Activated CD8-positive, alpha-beta memory T cell treated with anti-CD3 and anti-CD28 coated beads for 24 hours (primary cell): ENCODE measurements at regions not wholly inside any gene's neighbourhood (a gene's known extent, or its start where the extent isn't known, plus 50 kb on each side); places are given as distances from the start of the nearest gene placed in this dataset.

Source experiments
- DNase-seq: peaks from one replicate; pipeline ENCODE4 v3.0.0-alpha.2; 2020

DNA sequence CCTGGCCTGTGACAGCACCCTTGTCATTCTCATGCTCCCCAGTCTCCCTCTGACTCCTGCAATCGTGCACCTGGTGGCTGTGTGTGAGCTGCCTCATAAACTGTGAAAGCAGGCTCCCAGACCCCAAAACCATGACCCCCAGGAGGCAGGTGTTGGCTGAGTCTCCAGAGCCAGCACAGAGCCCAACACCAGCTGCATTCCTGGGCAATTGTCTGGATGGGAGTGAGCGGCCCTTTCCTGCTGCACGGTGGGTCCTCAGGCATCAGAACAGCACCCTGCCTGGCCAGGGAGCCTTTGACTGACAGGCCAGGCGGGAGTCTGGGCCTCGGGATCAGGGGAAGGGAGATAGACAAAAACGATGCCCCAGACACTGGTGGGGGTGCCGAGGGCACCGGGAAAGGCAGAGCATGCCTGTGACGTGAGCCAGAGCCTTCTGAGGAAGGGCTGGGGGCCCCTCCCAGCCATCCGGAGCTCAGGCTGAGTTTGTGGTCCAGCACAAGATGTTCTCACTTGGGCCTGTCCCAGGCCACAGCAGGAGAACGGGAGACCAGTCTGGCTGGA lies 135.1 kb upstream of the GPC1 start:
- no peak for DNase-seq

DNA sequence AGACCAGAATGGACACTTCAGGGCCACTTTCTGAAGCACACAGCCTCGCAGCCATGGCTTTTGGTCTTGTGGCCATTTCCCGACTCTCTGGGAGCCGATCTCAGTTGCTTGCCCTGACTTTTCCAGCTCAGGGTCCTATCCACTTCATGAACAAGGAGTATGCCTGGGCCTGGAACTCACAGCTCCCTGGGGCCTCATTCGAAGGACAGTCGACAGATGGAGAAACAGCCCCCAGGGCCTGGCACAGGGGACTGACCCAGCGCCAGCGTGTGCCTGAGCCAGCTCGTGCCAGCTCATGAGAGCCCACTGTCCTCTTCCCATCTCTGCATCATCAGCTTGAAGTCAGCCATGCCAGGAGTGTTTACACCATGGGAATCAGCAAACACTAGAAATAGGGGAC lies 134.6 kb upstream of the GPC1 start:
- DNase-seq = no peak

DNA sequence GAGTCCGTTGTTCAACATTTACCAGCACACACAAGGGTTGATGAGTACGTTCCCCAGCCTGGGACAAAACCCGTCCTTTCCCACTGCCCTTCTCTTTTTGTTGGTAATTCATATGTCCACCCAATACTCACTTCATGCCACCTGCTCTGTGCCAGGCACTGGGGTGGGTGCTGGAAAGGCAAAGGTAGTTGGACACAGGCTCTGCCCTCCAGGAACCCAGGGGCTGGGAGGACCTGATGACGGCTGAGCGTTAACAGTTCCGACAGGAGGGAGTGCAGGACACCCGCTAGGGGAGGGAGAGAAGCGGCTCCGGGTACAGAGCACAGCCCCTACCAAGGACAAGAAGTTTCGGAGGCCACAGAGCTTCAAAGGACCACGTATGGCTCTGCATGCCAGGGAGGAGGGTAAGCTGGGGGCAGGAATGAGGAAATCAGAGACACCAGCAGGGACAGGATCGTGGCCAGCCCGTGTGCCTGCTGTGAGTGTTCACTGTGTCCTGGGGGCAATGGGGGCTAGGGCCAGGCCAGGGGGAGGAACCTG lies 134.1 kb upstream of the GPC1 start:
- peak; percentile 41 for DNase-seq

DNA sequence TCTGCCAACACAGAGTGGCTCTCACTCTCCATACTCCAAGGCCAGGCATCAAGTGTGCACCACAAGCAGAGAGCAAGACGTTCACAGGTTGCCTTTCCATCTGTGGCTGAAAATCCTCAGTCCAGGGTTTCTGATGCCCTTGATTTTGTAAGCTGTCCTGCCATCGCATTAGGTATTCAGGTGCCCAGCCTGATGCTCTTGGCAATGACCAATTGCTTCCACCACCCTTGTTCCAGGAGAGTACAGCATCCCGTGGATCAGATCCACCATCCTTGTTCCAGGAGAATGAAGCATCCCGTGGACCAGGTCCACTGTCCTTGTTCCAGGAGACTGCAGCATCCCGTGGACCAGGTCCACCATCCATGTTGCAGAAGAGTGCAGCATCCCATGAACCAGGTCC lies 133.4 kb upstream of the GPC1 start:
- DNase-seq = no peak

DNA sequence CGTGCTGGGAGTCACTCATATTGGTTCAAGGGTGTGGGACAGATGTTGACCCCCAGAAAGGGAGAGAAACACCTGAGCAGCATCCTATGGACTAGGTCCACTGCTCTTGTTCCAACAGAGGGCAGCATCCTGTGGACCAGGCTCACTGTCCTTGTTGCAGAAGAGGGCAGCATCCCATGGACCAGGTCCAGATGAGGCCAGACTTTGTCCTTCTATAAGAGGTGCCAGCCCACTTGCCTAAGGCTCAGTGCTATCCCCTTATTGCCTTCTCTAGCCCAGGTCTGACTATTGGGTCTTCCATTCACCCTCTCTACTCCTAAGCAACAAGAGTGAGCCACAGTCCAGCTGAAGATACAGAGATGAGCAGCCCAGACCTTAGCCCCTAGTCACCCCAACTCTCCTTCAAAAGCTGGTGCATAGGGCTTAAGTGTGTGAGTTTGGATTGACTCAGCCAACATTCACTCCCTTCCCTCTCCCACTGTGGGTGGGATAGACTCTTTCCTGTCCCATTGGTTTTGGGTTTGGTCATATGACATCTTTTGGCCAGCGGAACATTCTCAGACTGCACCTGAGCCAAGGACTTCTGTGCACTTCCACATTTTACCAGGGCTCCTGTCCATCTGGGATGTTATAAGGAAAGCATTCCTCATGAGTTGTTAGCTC lies 132.4 kb upstream of the GPC1 start:
- no peak for DNase-seq

DNA sequence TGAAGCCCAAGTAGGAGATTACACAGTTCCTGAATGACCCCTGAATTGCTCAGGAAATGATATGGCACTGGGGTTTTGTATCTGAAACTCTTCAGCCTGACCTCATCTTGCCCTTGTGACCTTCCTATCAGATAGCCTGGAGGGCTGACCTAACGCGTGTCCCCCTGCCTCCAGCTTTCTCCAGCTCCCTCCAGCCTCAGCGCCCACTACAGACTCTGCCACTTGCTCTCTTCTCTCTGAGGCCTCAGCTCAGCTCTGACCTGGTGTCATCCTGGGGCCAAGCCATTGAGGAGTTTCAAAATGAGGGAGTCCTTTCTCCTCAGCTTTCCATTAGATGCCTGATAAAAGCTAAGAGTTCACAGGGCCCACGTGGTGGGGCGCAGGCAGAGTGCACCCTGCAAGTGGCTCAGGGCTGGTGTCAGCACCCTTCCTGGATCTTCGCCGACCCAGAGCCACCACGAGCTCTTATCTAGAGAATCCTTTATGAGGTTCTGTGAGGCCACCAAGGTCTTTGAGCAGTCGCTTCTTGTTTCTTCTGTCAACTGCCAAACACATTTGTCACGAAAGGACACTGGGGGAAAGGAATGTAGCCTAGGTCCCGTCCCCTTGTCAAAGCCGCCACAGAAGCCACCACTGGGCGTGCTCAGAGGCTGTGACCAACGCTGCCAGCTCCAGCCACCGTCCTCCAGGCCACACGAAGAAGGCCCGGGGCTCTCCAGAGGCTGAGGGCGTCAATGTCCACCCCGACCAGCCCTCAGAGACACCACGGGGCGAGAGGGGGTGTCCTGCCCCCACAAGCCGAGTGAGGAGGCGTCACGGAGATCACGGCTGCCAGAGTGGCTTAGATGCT lies 131.3 kb upstream of the GPC1 start:
- DNase-seq = no peak

DNA sequence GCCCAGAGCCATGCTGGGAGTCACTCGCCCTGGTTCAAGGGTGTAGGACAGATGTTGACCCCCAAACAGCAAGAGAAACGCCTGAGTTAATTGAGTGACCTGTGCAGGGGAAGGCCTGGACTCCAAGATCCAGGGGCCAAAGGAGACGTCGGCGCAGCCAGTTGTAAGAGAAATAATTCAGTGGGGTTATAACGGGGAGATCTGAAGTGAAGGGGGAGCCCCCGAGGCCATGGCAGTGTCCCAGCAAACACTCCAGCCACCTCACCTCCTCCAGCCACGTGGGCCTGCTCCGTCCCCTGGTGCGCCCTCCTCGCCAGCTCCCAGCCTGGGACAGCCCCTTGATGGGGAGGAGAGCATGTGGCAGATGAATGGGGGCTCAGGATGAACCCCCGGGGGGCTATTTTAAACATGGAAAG lies 130.7 kb upstream of the GPC1 start:
- no peak for DNase-seq

DNA sequence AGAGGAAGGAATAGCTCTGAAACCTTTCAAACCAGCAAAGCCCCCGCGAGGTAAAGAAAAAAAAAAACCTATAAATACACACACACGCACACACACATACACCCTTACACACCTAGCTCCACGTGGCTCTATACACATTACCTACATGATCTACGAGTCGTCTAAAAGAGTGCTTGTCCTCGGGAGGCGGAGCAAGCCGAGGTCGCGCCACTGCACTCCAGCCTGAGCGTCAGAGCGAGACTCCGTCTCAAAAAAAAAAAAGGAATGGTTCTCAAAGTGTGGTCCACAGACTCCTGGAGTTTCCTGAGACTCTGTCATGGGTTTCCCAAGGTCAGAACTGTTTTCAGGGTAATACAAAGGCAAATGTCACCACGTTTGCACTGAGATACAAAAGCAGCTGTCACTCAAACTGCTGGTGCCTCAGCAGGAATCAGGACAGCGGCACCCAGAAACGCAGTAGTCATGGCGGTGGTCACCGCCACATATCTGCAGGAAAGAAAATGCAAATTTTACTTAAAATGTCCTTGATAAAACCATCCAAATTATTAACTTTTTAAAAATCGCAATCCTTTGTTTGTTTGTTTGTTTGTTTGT lies 130.0 kb upstream of the GPC1 start:
- DNase-seq = no peak

DNA sequence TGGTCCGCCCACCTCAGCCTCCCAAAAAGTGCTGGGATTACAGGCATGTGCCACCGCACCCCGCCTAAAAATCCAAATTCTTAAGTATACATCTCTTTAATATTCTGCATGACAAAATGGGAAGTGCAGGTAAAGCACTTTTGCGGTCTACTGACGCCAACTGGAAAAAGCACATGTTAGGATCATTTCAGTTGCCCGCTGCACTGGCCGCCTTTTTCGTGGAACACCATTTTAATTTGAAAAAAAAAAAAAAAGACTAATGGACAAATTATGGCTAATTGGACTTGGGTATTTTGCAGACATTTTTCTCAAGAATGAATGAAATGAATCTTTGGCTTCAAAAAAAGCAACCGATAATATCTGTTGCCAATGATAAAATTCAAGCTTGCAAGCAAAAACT lies 129.3 kb upstream of the GPC1 start:
- DNase-seq = no peak

DNA sequence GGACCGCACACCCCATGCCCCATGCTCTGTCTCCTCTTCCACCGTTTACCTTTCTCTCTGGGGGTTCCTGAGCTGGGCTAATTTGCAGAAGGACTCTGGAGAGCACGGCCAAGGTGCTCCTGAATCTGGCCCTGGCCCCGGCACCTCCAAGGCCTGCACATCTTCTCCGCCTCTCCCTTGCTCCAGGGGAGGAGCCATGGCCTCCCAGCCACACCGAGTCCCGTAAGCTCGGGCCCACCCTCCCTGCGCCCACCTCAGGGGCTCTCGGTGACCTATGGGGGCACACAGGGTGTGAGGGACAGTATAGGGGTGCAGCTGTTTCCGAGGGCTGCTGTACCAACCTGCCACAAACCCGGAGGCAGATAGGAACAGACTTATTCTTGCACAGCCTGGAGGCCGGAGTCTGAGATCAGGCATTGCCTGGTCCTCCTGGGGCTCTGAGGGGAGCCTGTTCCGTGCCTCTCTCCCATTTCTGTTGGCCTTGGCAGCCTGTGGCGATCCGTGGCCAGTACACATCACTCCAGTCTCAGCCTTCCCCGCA lies 127.3 kb upstream of the GPC1 start:
- no peak for DNase-seq

DNA sequence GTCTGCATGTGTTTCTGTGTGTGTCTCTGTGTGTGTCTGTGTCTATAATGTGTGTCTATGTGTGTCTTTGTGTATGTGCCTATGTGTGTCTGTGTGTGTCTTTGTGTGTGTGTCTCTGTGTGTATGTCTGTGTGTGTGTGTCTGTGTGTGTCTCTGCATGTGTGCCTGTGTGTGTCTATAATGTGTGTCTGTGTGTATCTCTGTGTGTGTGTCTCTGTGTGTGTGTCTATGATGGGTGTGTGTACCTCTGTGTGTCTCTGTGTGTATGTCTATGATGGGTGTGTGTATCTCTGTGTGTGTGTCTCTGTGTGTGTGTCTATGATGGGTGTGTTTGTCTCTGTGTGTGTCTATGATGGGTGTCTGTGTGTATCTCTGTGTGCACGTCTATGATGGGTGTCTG lies 126.2 kb upstream of the GPC1 start:
- no peak for DNase-seq

DNA sequence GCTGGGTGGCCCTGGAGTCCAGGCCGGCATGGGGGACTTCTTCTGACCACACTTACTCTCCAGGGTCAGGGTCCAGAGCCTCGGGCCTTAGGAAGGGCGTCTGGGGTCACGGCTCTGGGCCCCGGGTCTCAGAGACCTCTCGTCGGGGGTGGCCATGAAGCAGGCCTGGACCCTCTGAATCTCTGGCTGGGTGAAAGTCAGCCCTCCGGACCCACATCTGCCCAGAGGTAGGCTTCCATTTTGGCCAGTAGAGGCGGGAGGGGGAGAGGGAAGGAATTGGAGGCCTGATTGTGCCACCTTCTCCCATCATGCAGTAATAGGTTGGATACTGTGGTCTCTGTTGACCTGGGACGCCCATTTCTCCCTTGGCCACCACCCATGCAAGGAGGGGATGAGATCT lies 125.3 kb upstream of the GPC1 start:
- DNase-seq = no peak

DNA sequence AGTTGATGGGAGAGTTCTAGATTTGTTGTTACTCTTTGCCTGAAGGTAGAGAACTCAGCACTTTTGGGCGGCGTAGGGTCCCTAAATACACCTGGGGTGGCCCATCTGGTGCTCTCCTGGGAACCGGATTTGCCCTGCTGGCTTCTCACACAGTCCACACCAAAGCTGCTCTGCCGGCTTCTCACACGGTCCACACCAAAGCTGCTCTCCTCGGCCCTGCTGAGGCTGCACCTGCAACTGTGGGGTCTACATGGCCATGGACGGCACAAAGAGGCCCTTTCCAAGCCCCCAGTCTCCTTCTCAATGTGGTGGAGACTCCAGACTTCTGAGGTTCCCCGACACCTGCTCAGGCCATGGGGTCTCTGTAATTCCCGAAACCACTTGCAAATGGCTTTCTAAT lies 124.8 kb upstream of the GPC1 start:
- no peak for DNase-seq

DNA sequence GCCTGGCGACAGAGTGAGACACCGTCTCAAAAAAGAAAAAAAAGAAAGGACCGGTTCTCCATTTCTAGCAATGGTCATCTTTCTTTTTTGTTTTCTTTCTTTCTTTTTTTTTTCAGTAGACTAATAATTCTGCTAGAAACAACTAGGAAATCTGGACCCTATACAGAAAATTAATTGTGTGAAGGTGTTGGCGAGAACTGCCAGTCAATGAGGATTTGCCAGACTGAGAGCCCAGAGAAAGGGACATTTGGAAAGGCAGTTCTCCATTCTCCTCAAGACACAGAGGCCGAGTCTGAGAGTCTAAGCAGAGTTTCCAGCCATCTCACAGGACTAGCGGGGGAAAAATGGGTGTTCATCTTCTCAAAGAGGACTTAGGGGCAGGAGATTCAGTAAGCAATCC lies 123.6 kb upstream of the GPC1 start:
- DNase-seq = no peak

DNA sequence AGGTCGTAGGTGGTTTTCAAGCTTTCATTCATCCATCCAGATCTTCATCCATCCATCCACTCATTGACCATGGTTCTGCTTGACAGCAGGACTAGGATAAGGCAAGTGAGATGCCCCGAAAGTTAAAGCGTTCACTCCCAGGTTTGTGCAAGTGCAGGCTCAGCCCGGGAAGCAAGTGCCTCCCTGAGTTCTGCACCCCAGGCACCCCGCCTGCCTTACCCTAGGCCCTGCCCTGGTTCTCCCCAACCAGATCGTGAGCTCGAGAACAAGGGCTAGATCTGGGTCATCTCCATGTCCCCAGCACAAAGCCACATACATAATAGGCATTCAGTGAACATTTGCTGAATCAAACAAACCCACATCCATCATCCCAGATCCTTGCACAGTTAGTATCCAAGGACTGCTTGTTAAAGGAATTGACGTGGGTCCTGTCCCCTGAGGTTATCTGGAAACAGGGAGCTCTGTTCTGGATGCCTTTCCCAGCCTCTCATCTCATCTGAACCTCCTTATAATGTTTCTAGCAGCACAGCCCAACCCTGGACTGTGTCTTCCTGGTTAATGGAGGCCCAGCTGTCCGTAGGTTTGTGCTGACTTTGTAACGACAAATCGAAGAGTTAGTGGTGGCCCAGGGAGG lies 116.1 kb upstream of the GPC1 start:
- DNase-seq = no peak

DNA sequence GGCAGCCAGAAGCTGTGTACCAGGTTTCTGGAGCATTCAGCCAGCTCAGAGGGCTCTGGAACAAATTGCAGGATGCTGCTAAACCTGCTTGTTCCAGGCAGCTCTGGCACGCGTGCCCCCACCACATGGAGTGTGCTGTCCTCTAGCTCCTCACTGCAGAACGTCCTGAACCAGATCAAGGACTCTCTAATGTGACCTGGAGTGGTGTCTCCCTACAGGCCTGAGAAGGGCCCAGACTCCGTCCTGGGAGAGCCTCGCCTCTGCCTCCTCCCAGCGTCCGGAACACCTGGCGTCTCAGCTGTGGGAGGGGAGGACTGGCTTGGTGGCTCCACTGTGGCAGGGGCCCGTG lies 115.6 kb upstream of the GPC1 start:
- no peak for DNase-seq

DNA sequence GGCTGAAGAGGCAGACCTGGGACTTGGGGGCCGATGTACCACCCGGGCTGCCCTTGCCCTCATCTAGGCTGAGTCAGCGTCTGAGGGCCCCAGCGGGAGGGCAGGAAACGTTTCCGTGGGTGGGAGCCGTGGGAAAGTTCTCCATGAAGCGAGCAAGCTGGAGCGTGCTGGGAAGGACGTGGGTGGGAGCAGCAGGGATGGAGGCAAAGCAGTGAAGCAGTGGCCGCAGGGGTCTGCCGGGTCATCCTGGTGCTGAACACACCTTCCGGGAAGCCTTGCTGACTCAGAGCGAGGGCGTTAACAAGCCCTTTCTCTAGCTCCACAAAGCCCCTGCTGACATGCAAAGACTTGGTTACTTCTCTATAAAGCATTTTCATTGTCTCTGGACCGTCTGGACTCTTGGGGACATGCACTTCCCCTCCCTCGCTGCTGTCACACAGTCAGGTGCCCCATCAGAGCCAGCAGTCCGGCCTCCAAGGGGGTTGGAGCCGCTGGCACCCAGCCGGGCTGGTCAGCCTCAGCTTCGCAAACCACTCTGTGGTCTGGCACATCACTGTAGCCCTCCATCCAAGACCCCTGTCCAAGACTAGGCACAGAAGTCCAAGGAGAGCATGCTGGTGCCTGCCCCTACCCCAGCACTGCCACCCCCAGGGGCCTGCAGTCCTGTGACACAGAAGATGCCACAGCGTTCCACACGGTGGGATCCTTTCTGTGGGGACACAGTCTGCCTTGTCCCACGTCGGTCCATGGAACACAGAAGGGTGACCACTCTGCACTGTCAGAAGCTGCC lies 115.1 kb upstream of the GPC1 start:
- DNase-seq = no peak

DNA sequence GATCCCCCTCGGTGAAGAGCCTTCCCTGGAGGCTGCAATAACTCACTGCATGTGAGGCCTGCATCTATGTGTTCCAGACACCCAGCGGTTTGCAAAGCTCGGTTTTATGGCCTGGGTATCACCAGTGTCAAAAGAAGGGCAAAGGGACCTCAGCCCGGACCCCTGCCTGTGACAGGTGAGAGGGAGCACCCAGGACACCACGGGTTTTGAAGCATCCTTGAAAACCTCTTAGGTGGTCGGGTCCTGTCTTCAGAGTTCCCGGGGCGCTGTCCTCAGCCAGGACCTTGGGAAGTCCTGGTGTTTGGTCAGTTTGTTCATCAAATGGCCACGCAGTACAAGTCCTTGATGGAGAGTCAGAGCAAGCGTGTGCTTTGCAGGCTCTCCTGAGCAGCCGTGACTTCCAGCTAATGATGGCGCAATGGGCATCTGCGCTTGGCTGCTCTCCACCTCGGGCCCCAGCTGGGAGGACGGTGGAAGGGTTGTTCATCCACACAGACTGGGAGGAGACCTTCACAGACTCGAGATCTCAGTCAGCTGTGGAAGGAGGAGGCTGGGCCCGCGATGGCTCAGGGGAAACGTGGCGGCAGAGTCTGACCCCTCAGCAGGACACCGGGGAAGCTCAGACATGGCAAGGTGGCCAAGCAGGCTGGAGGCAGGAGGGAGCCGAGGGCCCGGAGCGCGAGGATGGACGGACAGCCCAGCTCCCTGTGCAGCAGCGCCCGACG lies 113.1 kb upstream of the GPC1 start:
- DNase-seq = no peak

DNA sequence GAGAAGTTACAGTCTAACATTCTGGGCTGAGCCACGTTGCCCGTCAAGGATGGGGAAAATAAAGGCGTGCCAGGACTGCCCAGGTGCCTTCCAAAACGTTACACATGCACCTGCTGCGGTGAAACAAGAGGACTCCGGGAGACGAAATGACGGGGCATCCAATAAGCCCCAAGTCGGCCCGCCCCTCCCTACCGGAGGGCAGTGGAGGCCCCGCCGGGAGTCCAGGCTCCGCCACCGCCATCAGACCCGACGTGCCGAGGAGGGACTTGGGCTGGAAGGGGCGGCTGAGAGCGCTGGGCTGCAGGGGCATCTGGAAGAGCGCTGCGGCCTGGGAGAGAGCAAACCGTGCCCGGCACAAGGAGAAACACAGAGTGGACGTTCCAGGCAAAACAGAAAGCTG lies 112.5 kb upstream of the GPC1 start:
- DNase-seq = no peak

DNA sequence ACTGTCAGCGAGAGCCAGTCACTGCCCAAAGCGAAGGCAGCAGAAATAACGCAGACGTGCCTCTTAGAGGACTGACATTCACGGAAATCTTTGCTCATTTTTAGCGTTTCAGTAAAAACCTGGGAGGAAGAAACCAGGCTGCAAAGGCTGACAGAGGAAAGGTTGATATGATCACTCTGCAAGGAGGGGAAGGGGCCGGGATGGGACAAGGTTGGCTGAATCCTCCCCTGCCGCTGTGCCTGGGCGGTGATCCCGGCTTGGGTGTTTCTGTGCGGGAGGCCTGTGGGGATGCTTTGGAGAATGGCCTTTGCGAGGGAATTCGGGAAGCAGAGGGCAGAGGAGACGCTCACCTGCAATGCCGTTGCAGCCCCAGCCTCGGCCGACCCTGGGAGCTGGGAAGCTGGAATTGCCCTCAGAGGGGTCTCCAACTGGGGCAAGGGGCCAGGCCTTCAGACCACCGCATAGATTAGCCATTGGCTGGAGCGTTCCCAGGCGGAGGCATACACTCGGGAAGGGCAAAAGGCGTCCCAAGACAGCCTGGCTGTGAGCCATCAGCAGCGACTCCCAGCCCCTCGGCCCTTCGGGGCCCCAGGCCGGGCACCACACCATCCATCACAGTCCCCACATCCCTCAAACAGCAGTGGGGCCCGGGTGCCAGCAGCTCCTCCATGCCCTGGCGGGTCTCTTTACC lies 111.7 kb upstream of the GPC1 start:
- no peak for DNase-seq
